ENCODE measurements at regions not wholly inside any gene's neighbourhood (a gene's known extent, or its start where the extent isn't known, plus 50 kb on each side); places are given as distances from the start of the nearest gene placed in this dataset.

GRCh38 chr14:26032348-26032747, 565.5 kb downstream of the NOVA1 start:
- DNase-seq (ENCODE audit: low read depth), result no peak
- H3K4me3 ChIP-seq (ENCODE audit: low read length), result no peak overlapping the region
- TF ChIP-seq, protein P1, sequence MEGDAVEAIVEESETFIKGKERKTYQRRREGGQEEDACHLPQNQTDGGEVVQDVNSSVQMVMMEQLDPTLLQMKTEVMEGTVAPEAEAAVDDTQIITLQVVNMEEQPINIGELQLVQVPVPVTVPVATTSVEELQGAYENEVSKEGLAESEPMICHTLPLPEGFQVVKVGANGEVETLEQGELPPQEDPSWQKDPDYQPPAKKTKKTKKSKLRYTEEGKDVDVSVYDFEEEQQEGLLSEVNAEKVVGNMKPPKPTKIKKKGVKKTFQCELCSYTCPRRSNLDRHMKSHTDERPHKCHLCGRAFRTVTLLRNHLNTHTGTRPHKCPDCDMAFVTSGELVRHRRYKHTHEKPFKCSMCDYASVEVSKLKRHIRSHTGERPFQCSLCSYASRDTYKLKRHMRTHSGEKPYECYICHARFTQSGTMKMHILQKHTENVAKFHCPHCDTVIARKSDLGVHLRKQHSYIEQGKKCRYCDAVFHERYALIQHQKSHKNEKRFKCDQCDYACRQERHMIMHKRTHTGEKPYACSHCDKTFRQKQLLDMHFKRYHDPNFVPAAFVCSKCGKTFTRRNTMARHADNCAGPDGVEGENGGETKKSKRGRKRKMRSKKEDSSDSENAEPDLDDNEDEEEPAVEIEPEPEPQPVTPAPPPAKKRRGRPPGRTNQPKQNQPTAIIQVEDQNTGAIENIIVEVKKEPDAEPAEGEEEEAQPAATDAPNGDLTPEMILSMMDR (IDR thresholded peaks at IDR 0.05; ENCODE audit: insufficient read depth, low read depth, low read length, missing control alignments), result no peak

- H3K4me3 ChIP-seq (ENCODE audit: low read length), result no peak overlapping the region
- DNase-seq (ENCODE audit: low read depth), result no peak
- TF ChIP-seq, protein P1 (IDR thresholded peaks at IDR 0.05; ENCODE audit: insufficient read depth, low read depth, low read length, missing control alignments), result no peak
These were observed 571.4 kb downstream of the NOVA1 start for GRCh38 chr14:26026384-26026783.

- TF ChIP-seq, protein P1 (IDR thresholded peaks at IDR 0.05; ENCODE audit: insufficient read depth, low read depth, low read length, missing control alignments), result no peak
- H3K4me3 ChIP-seq (ENCODE audit: low read length), result no peak overlapping the region
- DNase-seq (ENCODE audit: low read depth), result no peak
These were observed 573.9 kb downstream of the NOVA1 start for GRCh38 chr14:26023967-26024366.

DNA sequence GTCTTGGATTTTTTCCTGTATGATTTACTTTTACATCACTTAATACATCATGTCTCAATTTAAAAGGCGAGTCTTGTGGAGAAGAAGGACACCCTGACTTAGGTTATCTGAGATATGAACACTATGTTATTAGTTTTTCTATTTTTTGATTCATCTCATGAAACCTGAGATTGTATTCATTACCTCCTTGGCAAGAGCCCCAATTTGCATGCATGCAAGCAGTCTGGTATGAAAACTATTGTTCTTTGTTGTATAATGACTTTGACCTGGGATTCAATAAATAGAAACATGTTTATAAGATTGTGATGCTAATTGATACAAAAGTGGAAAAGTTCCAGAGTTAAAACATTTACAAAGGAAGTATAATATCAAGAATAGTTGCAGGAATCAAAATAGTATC, 576.1 kb downstream of the NOVA1 start:
- no peak for DNase-seq (ENCODE audit: low read depth)
- TF ChIP-seq, protein P1 (IDR thresholded peaks at IDR 0.05; ENCODE audit: insufficient read depth, low read depth, low read length, missing control alignments), result no peak
- no peak overlapping the region for H3K4me3 ChIP-seq (ENCODE audit: low read length)

DNA sequence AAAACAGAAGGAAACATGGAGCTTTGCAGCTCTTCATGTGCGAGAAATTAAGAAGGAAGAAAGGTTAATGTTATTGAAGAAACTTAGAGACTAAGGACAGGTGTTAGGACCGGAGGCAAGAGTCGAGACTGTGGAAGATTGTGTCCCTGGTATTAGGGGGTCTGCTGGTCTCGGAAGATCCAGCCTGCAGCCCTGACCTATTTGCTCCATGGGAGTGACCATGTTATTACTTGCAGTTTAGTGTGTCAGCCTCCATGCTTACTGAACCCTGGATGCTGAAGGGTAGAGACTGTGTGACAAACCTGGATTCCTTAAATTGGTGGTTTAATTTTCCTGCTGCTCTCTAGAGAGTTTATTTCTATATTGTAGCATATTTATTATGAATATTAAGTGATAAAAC, 580.6 kb downstream of the NOVA1 start:
- DNase-seq (ENCODE audit: low read depth), result no peak
- TF ChIP-seq, protein P1 (IDR thresholded peaks at IDR 0.05; ENCODE audit: insufficient read depth, low read depth, low read length, missing control alignments), result no peak
- no peak overlapping the region for H3K4me3 ChIP-seq (ENCODE audit: low read length)

DNA sequence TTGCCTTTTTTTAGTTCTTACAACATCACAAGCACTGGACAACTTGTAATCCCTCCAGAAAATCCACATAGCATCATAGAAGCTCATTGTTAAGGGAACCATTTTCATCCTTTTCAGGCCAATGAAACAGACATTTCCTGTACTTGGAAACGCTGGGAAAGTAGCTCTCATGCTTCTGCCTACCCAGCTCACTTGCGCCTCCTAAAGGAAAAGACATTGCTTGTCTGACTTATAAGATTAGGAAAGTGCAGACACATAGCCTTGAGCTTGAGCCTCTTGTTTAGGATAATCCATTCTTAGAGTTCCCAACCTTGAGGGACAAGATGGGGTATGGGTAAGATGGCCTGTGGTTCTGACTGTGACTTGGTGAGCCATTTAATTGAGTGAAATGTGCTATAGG, 589.5 kb downstream of the NOVA1 start:
- DNase-seq (ENCODE audit: low read depth), result peak; percentile 50
- H3K4me3 ChIP-seq (ENCODE audit: low read length), result no peak overlapping the region
- TF ChIP-seq, protein P1 (IDR thresholded peaks at IDR 0.05; ENCODE audit: insufficient read depth, low read depth, low read length, missing control alignments), result no peak

DNA sequence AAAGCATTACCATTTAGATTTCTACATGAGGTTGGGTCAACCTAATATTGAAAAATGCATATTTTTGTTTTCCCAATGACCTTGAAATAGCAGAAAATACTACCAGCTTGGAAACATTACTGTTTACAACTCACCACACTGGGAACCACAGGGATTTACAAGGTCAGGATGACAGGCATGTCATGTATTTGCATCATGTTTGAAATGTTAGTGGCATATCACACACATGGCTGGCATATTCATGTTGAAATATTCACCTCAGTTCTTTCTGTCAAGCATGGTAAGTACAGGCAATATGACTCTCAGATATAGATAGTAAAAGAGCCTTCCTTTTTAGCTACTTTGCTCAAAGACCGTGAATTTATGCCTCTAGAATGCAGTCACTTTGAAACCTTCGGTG, 593.5 kb downstream of the NOVA1 start:
- TF ChIP-seq, protein P1 (IDR thresholded peaks at IDR 0.05; ENCODE audit: insufficient read depth, low read depth, low read length, missing control alignments), result no peak
- DNase-seq (ENCODE audit: low read depth), result no peak
- H3K4me3 ChIP-seq (ENCODE audit: low read length), result no peak overlapping the region

Data from epithelial cell of esophagus (primary cell).